GM11168 (cell line): ENCODE measurements at regions not wholly inside any gene's neighbourhood (a gene's known extent, or its start where the extent isn't known, plus 50 kb on each side); places are given as distances from the start of the nearest gene placed in this dataset.
"Not testable (repeated sequence)": the region's sequence is repeated elsewhere in the genome, so short reads cannot be mapped to it uniquely, and the experiment has no call there.

Source experiments
- in situ Hi-C: fragments of 300-500 bp; cut with MboI; formaldehyde crosslinking; loops from one replicate; pipeline ENCODE4 v1.12.0; 2022; ENCODE audit warnings: low sequenced_read_pairs; ENCODE audit not compliant: unreplicated experiment

DNA sequence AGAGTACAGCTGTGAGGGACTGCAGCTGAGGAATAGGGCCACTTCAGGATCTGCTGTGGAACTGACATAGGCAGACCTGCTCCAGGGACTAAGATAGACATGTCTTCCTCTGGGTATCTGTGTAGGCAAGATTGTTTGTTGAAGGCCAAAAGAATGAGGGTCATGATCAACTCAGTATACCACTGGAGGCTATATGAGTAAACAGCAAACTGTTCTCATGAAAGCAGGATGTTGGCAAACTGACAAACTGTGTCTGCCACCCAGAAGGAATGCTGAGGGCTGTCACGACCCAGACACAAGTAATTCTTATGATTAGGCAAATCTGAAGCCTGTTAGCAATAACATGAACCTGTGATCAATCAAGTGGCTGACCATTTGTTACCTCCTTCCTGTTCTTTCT lies 910.5 kb downstream of the TLE4 start:
- in situ Hi-C loops = not testable (repeated sequence)

DNA sequence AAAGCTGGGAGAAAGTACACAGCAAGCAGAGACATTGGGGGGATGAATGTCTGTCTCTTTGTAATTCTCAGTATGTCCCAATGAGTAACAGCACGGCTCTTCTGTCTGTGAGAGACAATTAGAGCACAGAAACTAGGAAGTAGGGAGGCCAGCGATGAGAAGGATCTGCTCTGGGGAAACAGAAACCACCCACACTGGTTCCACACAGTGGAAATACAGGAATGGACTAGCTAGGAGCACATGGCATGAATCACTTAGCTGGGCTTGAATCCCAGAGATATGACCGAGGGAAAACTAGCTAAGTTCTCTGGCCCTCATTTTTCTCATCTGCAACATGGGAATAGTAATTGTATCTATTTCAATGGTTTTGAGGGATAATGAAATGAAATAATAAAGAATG lies 895.9 kb downstream of the TLE4 start:
- in situ Hi-C loops = no loop called here

DNA sequence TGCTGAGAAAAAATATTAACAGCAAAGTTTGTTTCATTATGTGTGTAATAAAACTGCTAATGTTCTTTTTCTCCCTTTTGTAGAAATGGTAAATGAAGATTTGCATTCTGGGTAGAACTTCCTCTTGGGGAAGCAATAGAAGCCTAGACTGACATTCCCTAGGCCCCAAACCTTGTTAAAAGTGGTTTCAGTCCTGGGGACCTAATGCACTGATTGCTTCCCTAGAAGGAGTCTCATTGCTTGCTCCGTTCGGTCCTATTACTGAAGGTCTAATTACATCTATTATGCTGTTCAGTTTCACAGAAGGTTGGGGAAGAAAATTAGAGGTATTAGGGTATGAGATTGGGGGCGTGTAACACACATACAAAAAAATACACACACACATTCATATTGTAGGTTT lies 893.8 kb downstream of the TLE4 start:
- in situ Hi-C loops = no loop called here

DNA sequence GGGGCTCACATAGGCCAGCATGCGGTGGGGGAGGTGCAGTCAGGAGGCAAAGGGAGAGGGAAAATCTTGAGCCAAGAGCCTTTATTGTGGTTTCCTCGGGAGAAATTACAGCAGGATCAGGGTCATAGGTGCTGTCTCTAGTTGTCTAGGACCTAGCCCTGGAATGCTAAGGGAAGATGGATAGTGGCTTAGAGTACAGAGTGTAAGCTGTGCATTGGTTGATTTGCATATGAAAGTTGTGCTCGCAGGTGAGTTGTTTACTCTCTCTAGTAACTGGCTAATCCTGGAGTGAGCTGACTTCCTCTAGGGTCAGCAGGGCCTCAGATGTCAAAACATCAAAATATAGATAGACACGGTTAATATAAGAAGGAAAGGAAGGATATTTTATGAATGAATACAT lies 877.7 kb downstream of the TLE4 start:
- in situ Hi-C loops = no loop called here

DNA sequence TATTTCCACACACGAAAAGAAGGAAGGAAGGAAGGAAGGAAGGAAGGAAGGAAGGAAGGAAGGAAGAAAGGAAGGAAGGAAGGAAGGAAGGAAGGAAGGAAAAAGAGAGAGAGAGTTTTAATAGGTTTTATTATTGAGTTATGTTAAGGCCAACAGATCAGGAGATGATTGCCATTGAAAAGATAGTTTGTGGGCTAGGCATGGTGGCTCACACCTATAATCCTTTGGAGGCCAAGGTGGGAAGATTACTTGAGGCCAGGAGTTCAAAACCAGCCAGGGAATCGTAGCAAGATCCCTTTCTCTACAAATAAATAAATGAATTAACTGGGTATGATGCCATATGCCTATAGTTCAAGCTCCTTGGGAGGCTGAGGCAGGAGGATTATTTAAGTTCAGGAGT lies 877.2 kb downstream of the TLE4 start:
- in situ Hi-C loops = no loop called here

DNA sequence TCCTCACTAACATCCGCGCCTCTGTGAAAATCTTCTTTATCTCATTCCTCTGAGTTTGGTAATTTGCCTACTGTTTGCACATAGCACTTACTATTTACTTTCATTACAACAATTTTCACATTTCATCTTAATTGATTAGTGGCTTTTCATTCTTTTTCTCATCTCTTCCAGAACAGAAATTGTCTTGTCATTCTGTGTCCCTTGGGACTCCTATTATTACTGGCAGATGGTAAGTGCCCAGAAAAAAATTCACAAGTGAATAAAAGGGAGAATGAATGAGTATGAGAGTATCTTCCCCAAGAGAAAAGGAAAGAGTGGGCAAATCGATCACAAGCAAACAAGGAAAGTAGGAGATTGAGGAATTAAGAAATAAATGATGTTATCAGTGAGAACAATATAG lies 876.1 kb downstream of the TLE4 start:
- in situ Hi-C loops = no loop called here

DNA sequence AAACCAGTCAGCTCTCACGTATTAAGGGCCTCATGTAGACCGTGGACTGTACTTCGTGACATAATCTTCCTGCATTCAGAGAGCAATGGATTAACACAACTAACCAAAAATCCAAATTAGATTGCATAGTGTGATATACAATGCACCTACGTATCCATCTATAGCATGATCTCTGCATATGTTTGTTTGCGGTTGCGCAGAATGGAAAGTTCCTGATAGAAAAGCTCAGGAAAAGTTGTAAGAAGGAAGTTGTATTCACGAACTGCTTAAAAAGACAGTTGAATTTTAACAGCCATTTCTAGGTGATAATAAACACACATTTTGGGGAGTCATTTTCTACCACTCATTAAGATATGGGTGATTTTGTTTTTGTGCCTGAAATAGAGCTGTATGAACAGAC lies 869.0 kb downstream of the TLE4 start:
- in situ Hi-C loops = no loop called here

DNA sequence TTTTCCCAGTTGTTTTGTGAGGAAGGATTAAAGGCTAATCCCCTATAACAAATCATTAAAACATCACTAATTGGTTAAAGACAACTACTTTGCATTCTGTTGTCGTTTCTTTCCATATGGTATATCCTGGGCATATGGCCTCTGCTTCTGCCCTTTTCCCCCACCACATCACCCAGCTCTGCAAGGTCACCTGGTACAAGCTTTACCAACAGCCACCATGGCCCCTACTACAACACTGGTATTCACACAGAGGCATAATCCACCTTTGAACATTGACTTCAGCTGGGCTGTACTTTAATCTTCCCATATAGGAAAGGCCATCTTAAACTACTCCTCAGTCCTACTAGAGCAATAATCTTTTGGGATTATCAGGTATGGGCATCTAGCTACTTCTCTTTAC lies 866.1 kb downstream of the TLE4 start:
- in situ Hi-C loops = no loop called here

DNA sequence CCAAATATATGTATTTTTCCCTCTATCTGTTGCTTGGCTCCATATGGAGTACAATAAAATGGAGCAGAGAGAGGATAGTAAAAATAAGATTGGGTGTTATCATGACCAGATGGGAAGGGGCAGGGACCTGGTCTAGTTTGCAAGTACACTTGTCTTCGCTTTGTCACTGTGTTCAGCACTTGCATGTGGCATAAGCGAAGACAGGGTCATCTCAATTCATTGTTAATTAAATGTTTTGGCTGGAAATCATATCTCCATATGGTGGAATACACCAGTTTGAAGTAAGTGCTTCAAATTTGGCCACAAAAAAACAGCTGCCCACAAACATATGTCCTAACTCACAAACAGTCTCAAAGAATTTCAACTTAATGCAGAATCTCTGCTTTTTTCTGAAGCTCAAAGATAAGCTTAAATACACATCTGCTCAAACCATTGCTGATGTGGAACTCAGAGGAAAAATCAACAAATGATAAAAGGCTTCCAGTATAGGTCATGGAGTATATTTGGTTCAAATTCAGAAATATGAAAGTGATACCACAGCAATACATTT lies 865.4 kb downstream of the TLE4 start:
- in situ Hi-C loops = no loop called here

DNA sequence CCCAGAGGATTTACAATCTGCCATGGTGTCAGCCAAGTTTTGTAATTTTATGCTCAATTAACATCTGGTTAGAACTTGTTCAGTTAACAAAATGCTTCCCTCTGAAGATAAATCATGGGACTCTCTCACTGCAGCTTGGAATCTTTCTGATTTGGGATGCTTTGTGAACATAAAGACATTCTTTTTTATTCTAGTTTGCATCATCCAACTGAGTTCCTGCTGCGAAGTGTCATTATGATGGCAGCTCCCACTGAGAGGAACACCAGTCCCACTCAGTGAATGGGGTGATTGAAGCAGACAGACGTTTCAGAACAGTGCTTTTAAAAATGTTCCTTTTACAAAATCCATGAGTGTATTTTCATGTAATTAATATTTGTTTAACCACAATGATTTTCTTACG lies 863.8 kb downstream of the TLE4 start:
- in situ Hi-C loops = no loop called here

DNA sequence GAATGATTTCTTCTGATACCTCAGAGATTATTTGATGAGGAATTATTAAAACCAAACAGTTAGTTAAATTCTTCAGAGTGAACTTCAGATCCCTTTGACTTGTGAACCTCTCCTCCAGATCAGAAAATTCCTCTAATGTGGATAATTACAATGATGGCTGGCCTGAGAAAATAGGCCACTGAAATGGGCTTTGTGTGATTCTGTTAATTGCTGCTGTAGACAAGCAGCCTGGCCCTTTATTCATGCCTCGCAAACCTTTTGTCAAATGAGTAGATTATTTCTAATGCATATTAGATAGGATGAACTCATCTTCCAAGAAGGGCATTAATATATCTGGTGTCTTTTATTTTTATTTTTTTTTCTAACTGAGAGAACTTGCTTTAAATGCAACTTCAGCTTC lies 855.2 kb downstream of the TLE4 start:
- in situ Hi-C loops = no loop called here

DNA sequence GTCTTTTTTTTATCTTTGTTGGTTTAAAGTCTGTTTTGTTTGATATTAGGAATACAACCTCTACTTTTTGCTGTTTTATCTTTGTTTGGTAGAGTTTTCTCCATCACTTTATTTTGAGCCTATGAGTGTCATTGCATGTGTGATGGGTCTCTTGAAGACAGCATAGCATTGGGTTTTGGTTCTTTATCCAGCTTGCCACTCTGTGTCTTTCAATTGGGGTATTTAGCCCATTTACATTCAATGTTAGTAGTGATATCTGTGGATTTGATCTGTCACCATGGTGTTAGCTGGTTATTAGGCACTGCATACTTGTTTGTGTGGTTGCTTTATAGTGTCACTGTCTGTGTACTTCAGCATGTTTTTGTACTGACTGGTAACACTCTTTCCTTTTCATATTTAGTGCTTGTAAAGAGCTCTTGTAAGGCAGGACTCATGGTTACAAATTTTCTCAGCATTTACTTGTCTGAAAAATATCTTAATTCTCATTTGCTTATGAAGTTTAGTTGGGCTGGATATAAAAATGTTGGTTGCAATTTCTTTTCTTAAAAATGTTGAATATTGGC lies 845.5 kb downstream of the TLE4 start:
- in situ Hi-C loops = no loop called here

DNA sequence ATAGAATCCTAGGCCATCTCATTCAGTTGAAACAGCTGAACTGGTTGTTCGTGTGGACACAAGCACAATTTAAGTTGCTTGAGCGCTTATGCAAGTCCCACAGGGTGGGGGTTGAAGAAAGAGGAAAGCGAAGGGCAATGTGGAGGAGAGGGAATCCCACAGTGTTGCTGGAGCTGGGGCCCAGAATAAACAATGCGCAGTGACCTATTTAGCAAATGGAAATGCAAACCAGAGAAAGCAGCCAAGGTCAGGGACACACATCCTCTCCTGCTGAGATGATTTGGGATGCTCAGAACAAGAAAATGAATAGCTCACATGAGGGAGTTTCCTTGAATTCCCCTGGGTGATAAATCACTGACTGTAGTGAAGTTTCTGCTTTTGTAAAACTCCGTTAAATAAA lies 838.3 kb downstream of the TLE4 start:
- in situ Hi-C loops = no loop called here

DNA sequence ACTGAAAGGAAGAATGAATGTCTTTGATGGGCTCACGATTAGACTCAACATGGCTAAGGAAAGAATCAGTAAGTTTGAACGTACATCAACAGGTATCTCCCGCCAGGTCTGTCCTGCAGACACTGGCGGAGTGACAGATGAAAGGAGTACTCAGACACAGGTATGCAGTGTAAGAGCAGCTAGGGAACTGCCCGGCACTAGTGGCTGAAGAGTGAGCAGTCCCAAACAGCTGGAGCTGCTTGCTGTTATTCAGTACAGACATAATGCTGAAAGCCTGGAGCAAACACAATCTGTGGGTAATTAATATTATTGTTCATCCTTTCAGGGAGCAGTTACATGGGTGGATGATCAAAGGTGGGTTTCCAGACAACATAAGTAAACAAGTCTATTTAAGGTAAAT lies 835.5 kb downstream of the TLE4 start:
- in situ Hi-C loops = no loop called here

DNA sequence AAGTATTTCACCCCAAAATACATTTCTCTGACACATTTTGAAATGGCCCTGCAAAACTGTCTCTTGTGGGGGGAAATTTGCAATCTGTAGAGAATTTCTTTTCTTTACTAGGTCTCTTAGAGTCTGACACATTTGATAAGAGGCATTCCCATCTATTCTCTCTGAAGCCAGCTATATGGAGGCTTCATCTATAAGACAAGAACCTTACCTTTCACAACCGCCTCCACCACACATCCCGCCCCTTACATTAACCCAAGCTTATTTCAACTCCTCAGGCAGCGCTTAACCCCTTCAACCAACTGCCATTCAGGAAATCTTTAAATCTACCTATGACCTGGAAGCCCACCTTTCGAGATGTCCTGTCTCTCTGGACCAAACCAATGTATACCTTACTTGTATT lies 829.5 kb downstream of the TLE4 start:
- in situ Hi-C loops = no loop called here

DNA sequence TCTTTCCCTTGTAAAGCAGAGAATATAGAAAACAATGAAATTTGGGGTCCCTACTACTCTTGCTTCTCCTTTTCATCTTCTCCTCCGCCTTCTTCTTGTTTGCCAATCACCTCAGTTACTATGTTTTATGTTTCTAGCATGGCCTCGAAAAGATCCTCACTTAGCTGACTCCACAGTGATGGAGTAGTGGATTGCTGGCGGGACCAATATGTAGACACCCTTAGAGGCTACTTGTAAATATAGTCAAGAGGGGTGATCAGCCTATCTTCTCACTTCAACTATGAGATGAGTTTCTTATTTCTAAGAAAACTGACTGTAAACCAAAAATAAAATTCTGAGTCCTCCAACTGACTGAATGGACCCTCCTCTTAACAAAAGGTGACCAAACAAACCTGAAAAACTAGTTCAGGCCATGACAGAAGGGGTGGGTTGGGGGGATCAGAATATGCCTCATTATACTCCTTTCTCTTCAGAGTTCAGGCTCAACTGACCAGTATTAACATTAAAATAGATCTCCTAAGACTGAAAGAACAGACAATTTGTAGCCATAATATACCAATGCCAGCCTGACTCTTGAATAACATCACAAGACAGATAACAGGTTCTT lies 829.0 kb downstream of the TLE4 start:
- in situ Hi-C loops = no loop called here

DNA sequence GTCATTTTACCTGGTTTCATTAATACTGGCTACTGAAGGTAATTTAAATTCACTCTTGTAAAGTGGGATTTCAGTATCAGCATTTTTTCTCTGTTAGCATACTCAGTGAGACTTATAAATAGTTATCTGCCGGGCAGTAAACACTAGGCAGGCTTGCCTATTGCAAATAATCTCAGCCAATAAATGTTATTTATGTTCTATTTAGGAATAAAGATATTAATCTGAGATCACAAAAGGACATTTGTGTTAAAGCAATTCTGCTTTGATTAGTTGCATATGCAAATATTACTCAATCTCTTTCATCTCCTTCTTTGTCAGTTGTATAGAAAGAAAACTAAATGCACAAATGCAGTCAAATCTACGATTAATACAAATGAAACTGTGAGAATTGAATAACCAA lies 827.8 kb downstream of the TLE4 start:
- in situ Hi-C loops = no loop called here

DNA sequence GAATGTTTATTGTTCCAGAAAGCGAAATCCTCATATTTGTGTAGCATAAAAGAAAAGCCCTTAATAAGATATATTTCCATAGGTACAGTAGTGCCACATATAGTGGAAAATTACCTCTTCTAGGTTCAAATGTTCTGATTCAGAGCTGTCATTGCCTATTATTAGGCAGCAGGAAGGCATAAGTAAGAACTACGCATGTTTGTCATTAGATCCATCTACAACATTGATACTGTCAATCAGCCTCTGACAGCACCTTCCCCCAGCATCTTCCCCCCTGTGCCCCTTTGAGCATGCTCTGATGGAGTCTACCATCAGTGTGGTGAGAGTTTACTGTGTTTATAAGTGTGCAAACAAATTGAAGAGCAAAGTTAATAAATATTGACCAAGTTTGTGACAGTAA lies 816.1 kb downstream of the TLE4 start:
- in situ Hi-C loops = no loop called here

DNA sequence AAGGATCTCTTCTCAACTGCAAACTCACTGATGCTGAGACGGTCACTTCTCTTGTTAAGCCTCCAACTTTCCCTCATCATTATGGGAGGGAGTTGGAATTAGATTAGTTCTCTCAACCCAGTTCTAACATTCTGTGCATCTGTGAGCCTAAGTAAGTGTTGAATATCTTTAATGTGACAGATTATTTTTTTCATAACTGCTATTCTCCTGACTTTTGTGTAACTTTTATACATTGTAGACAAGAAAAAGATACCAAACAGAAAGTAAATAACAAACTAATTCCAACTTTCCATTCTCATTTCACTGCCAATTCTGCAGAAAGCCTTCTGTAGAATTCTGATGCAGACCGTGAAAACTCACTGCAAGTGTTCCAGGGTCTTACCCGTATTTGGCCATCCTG lies 813.5 kb downstream of the TLE4 start:
- in situ Hi-C loops = no loop called here

DNA sequence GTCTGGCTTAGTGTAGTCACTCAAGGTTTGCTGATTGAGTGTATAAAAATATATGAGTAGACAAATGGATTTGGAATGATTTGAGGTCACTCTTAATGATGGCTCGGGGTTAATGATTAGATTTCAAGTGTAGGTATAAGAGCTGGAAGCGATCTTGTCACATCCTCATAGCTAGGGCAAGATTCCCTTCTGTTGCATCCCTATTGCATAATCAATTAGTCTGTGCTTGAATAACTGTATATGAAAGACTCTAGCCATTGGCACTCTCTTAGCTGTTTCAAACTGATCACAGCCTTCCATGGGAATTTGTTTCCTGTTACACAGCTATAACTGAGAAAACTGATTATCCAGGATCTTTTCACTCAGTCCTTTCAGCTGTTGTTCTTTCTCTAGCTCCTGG lies 811.6 kb downstream of the TLE4 start:
- in situ Hi-C loops = no loop called here

DNA sequence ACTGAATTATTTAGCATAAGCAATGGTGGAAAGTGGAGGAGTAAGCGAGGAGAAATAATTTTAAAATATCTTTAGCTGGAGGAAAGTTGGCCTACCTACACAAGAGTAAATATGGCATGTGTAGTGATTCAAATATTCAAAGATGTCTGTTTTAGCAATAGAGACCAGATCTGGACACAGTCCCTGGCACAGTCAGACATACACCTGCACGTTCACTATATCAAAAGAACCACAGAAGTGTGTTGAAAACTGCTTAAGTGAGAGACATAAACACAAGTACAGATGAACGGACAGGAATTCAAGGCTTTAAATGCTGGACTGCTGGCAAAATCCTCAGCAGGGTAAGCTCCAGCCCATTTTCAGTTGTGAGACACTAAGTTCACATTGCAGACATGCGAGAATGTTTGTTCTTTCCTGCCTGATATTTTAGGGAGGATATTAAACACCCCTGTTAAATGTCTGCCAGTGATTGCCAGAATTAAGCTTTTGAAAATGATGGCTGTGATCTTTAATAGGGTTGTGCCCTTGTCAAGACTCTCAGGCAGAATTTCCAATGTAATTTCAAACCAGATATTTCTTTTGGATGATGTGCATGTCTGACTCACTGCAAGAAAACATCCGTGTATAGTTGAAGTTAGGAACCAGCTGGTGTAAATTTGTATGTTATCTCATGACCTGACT lies 810.6 kb downstream of the TLE4 start:
- in situ Hi-C loops = no loop called here

DNA sequence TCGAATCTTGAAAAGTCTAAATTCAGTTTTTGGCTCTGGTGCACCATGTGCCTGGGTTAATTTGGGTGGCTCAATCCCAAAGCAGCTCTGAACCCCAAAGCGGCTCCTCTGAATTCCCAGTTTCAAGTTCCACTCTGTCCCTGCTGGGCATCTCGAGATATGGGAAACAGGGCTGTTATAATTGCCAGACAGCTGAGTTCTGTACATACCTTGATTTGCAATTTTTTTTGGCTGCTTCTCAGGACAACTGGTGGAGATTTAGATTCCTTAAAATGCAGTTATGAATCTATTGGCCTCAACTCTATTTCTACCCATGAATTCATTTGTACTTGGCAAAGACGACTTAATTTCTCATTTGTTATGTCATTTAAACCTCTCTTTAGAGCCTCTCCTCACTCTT lies 808.5 kb downstream of the TLE4 start:
- in situ Hi-C loops = no loop called here
